CD14-positive monocyte (primary cell): ENCODE measurements at regions not wholly inside any gene's neighbourhood (a gene's known extent, or its start where the extent isn't known, plus 50 kb on each side); places are given as distances from the start of the nearest gene placed in this dataset.

Experiments used
- DNase-seq, 3 donors: peaks; one replicate each; pipeline ENCODE4 v3.0.0-alpha.2; 2011 to 2022
- H2AFZ ChIP-seq: 2 replicates; pipeline ENCODE4 v1.6.0; 2012; ENCODE audit warnings: mild to moderate bottlenecking, low read depth, low read length, inconsistent platforms; ENCODE audit not compliant: insufficient read depth, poor library complexity, severe bottlenecking
- H3K27ac ChIP-seq, 2 donors: 1 replicate in 1 of 2; 2 replicates in 1 of 2; pipeline ENCODE4 v1.5.1; 2012 to 2013; ENCODE audit warnings: low read length in 2 of 2, control low read depth in 1 of 2, inconsistent platforms in 1 of 2, low read depth in 1 of 2, mild to moderate bottlenecking in 1 of 2
- H3K27me3 ChIP-seq, 2 donors: one replicate each; pipeline versions ENCODE4 v1.6.0 to v1.6.1; 2011 to 2013; ENCODE audit warnings: low read length in 2 of 2; ENCODE audit not compliant: control insufficient read depth in 2 of 2, insufficient read depth in 2 of 2
- H3K36me3 ChIP-seq, 2 donors: replicated peaks in 1 of 2; 1 replicate in 1 of 2; 2 replicates in 1 of 2; pipeline versions ENCODE4 v1.5.1 to v1.6.1; 2012 to 2013; ENCODE audit warnings: low read length in 2 of 2, control low read depth in 1 of 2, inconsistent platforms in 1 of 2, mild to moderate bottlenecking in 1 of 2; ENCODE audit not compliant: insufficient read depth in 2 of 2, control insufficient read depth in 1 of 2
- H3K4me1 ChIP-seq, 2 donors: 1 replicate in 1 of 2; 2 replicates in 1 of 2; pipeline versions ENCODE4 v1.5.1 to v1.6.1; 2012 to 2013; ENCODE audit warnings: low read length in 2 of 2, control low read depth in 1 of 2, inconsistent platforms in 1 of 2, mild to moderate bottlenecking in 1 of 2, moderate library complexity in 1 of 2; ENCODE audit not compliant: insufficient read depth in 2 of 2, control insufficient read depth in 1 of 2
- H3K4me2 ChIP-seq: replicated peaks from 2 replicates; pipeline ENCODE3; 2012; ENCODE audit warnings: low read length, moderate library complexity, mild to moderate bottlenecking; ENCODE audit not compliant: poor library complexity, severe bottlenecking; ENCODE audit errors: extremely low read depth
- H3K4me3 ChIP-seq, 3 experiments: fragments of 200-600 bp in 1 of 3; sonication (generic) in 1 of 3; replicated peaks in 1 of 3; 1 replicate in 2 of 3; 2 replicates in 1 of 3; pipeline ENCODE4 v1.5.1; 2011 to 2013; ENCODE audit warnings: low read length in 3 of 3, mild to moderate bottlenecking in 3 of 3, control low read depth in 2 of 3, low read depth in 2 of 3, inconsistent platforms in 1 of 3, moderate library complexity in 1 of 3
- H3K79me2 ChIP-seq: 2 replicates; pipeline ENCODE4 v1.6.0; 2012; ENCODE audit warnings: mild to moderate bottlenecking, control low read depth, inconsistent platforms, low read length, moderate library complexity; ENCODE audit not compliant: insufficient read depth
- H3K9ac ChIP-seq: 2 replicates; pipeline ENCODE4 v1.6.0; 2017; ENCODE audit warnings: low read length, mild to moderate bottlenecking; ENCODE audit not compliant: insufficient read depth, poor library complexity, severe bottlenecking
- H3K9me3 ChIP-seq, 2 donors: replicated peaks in 1 of 2; 1 replicate in 1 of 2; 2 replicates in 1 of 2; pipeline versions ENCODE4 v1.5.1 to v1.6.1; 2012 to 2013; ENCODE audit warnings: low read length in 2 of 2, control low read depth in 1 of 2; ENCODE audit not compliant: control insufficient read depth in 1 of 2, insufficient read depth in 1 of 2
- H4K20me1 ChIP-seq: 2 replicates; pipeline ENCODE4 v1.6.0; 2012; ENCODE audit warnings: mild to moderate bottlenecking, low read length, control low read depth, moderate library complexity; ENCODE audit not compliant: insufficient read depth
- H3K27ac Mint-ChIP-seq, 7 donors: one replicate each; pipeline ENCODE4 v1.8.0; 2020; ENCODE audit warnings: mild to moderate bottlenecking in 7 of 7, mixed read lengths in 7 of 7, moderate library complexity in 6 of 7, inconsistent platforms in 2 of 7
- H3K27me3 Mint-ChIP-seq, 3 donors: one replicate each; pipeline ENCODE4 v1.8.0; 2021 to 2022; ENCODE audit warnings: low read depth in 3 of 3, mild to moderate bottlenecking in 3 of 3, mixed read lengths in 3 of 3, moderate library complexity in 3 of 3, inconsistent platforms in 1 of 3
- H3K36me3 Mint-ChIP-seq, 2 donors: one replicate each; pipeline ENCODE4 v1.8.0; 2020; ENCODE audit warnings: mixed read lengths in 2 of 2, inconsistent platforms in 1 of 2, mild to moderate bottlenecking in 1 of 2
- H3K4me1 Mint-ChIP-seq: one replicate; pipeline ENCODE4 v1.8.0; 2020; ENCODE audit warnings: mild to moderate bottlenecking, mixed read lengths
- H3K4me3 Mint-ChIP-seq, 2 donors: one replicate each; pipeline ENCODE4 v1.8.0; 2020; ENCODE audit warnings: mild to moderate bottlenecking in 2 of 2, mixed read lengths in 2 of 2, moderate library complexity in 1 of 2
- H3K9me3 Mint-ChIP-seq, 7 donors: one replicate each; pipeline ENCODE4 v1.8.0; 2020 to 2022; ENCODE audit warnings: mixed read lengths in 7 of 7, mild to moderate bottlenecking in 6 of 7, moderate library complexity in 6 of 7, inconsistent platforms in 2 of 7
- WGBS: methylation state at CpG from one replicate; pipeline ENCODE4 v1.1.5; 2013; ENCODE audit warnings: missing lambda C conversion rate; ENCODE audit not compliant: insufficient coverage; 5-methylcytosine and 5-hydroxymethylcytosine counted together
- intact Hi-C, 2 donors: fragments of 100-400 bp; cut with micrococcal nuclease; formaldehyde crosslinking; loops; one replicate each; pipeline versions ENCODE4 v1.15.0 to v1.15.1; 2023
- TF ChIP-seq, protein P1 (sequence below): fragments of 200-600 bp; IDR thresholded peaks from one replicate; pipeline ENCODE4 v1.8.0; 2022; ENCODE audit warnings: antibody characterized with exemption, mild to moderate bottlenecking

DNA sequence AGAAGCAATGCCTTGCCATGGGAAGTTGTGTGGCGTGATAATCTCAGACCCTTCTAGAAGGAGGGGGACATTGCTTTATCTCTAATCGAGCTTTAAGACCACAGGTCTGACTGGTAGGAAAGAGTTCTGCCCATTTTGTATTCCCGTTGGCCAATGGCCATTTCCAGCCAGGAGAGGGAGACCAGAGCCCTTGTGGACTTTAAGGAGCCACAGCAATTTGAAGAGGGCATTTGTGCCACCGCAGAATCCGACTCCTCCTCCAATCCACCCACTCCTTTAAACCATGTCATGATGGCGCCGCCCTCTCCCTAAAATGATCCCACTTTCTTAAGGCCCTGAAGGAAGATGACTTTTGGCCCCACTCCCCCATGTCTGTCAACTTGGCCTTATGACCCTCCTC is 560.5 kb upstream of the ADAMTS16 start:
- intact Hi-C loops: no loop called here
- Histone ChIP-seq H3K9me3 (peaks cover 20 to 35% of the 10 kb centered on the region in 2 donors), H3K4me1 (no peaks in the 10 kb centered on the region), H2AFZ (no peak overlapping the region), H3K27me3 (no peaks in the 10 kb centered on the region), H3K4me3 (no peak overlapping the region), H3K27ac (no peak overlapping the region), H3K36me3 (no peaks in the 10 kb centered on the region), H3K79me2 (no peaks in the 10 kb centered on the region), H4K20me1 (no peaks in the 10 kb centered on the region), H3K4me2 (no peak overlapping the region), H3K9ac (no peak overlapping the region)
- H3K27me3 Mint-ChIP-seq: no peaks in the 10 kb centered on the region
- TF ChIP-seq, protein P1, sequence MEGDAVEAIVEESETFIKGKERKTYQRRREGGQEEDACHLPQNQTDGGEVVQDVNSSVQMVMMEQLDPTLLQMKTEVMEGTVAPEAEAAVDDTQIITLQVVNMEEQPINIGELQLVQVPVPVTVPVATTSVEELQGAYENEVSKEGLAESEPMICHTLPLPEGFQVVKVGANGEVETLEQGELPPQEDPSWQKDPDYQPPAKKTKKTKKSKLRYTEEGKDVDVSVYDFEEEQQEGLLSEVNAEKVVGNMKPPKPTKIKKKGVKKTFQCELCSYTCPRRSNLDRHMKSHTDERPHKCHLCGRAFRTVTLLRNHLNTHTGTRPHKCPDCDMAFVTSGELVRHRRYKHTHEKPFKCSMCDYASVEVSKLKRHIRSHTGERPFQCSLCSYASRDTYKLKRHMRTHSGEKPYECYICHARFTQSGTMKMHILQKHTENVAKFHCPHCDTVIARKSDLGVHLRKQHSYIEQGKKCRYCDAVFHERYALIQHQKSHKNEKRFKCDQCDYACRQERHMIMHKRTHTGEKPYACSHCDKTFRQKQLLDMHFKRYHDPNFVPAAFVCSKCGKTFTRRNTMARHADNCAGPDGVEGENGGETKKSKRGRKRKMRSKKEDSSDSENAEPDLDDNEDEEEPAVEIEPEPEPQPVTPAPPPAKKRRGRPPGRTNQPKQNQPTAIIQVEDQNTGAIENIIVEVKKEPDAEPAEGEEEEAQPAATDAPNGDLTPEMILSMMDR: no peak
- no peak for DNase-seq
- 89% methylated on average over 5 of the region's 7 CpGs for WGBS
- peaks cover 9 to 28% (median 21%) of the 10 kb centered on the region in 7 donors for H3K9me3 Mint-ChIP-seq
- no peak overlapping the region for H3K4me3 Mint-ChIP-seq
- H3K36me3 Mint-ChIP-seq: no peaks in the 10 kb centered on the region
- peak overlapping the region in 1 of 7 donors; percentile 24 for H3K27ac Mint-ChIP-seq
- H3K4me1 Mint-ChIP-seq: no peaks in the 10 kb centered on the region

DNA sequence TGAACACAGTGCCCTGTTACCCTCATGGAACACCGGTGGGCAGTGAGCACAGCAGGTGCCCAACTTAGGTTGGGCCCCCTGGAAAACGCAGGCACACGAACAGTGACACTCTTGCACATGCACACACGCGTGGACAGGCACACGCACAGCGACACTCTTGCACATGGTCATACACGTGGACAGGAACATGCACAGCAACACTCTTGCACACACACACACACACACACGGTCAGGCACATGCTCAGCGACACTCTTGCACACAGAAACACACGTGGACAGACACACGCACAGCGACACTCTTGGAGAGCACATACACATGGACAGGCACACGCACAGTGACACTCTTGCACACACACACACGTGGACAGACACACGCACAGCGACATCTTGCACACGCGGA is 559.4 kb upstream of the ADAMTS16 start:
- Mint-ChIP-seq H3K9me3 (peaks cover 11 to 26% (median 21%) of the 10 kb centered on the region in 7 donors), H3K27ac (no peak overlapping the region), H3K27me3 (no peaks in the 10 kb centered on the region), H3K4me3 (no peak overlapping the region), H3K4me1 (no peaks in the 10 kb centered on the region), H3K36me3 (no peaks in the 10 kb centered on the region)
- 97% methylated on average over 19 of the region's 19 CpGs for WGBS
- H3K27me3 ChIP-seq: no peaks in the 10 kb centered on the region
- no peaks in the 10 kb centered on the region for H4K20me1 ChIP-seq
- no peaks in the 10 kb centered on the region for H3K79me2 ChIP-seq
- peaks cover 20 to 38% of the 10 kb centered on the region in 2 donors for H3K9me3 ChIP-seq
- TF ChIP-seq, protein P1: no peak
- intact Hi-C loops: no loop called here
- DNase-seq: no peak
- H3K36me3 ChIP-seq: no peaks in the 10 kb centered on the region
- no peak overlapping the region for H3K9ac ChIP-seq
- H3K27ac ChIP-seq: no peak overlapping the region
- no peak overlapping the region for H3K4me2 ChIP-seq
- no peak overlapping the region for H2AFZ ChIP-seq
- no peaks in the 10 kb centered on the region for H3K4me1 ChIP-seq
- no peak overlapping the region for H3K4me3 ChIP-seq
